Aorta (tissue), 5 donors: ENCODE measurements at regions not wholly inside any gene's neighbourhood (a gene's known extent, or its start where the extent isn't known, plus 50 kb on each side); places are given as distances from the start of the nearest gene placed in this dataset.

ENCODE experiments used
- ATAC-seq: fragments of 200-7000 bp; cut with Tn5 transposase; one replicate; pipeline ENCODE4 v1.9.1; 2022; ENCODE audit warnings: moderate library complexity; ENCODE audit not compliant: low FRiP score
- DNase-seq, 2 donors: peaks; one replicate each; pipeline ENCODE4 v3.0.0-alpha.2; 2020
- H3K27ac ChIP-seq, 2 donors: one replicate each; pipeline ENCODE4 v1.5.1; 2013; ENCODE audit warnings: low read length in 2 of 2, mild to moderate bottlenecking in 2 of 2, moderate library complexity in 2 of 2, control low read depth in 1 of 2, inconsistent platforms in 1 of 2, low read depth in 1 of 2
- H3K27me3 ChIP-seq, 2 donors: one replicate each; pipeline ENCODE4 v1.6.1; 2013; ENCODE audit warnings: control low read depth in 1 of 2, low read length in 1 of 2, mild to moderate bottlenecking in 1 of 2, moderate library complexity in 1 of 2; ENCODE audit not compliant: insufficient read depth in 2 of 2, control insufficient read depth in 1 of 2
- H3K36me3 ChIP-seq, 2 donors: one replicate each; pipeline ENCODE4 v1.6.1; 2013; ENCODE audit warnings: control low read depth in 1 of 2, low read length in 1 of 2, mild to moderate bottlenecking in 1 of 2; ENCODE audit not compliant: insufficient read depth in 2 of 2, control insufficient read depth in 1 of 2
- H3K4me1 ChIP-seq, 2 donors: one replicate each; pipeline ENCODE4 v1.6.1; 2013; ENCODE audit warnings: low read length in 2 of 2, control low read depth in 1 of 2, mild to moderate bottlenecking in 1 of 2, moderate library complexity in 1 of 2; ENCODE audit not compliant: insufficient read depth in 2 of 2, control insufficient read depth in 1 of 2
- H3K4me3 ChIP-seq, 2 donors: one replicate each; pipeline ENCODE4 v1.5.1; 2013; ENCODE audit warnings: low read length in 2 of 2, control low read depth in 1 of 2, mild to moderate bottlenecking in 1 of 2
- H3K9me3 ChIP-seq: one replicate; pipeline ENCODE4 v1.6.1; 2013; ENCODE audit warnings: mild to moderate bottlenecking, low read length; ENCODE audit not compliant: control insufficient read depth
- WGBS, 2 donors: extraction: QIAGEN DNeasy Blood & Tissue Kit; methylation state at CpG; one replicate each; pipeline ENCODE4 v1.1.7; 2013; 5-methylcytosine and 5-hydroxymethylcytosine counted together
- intact Hi-C, 2 donors: fragments of 100-400 bp; cut with DNase I; formaldehyde crosslinking; loops; one replicate each; pipeline versions ENCODE4 v1.14.2 to v1.15.0; 2022
- donor health status: healthy with polysubstance abuse.
- donor health status: Bipolar disorder and iron deficiency.
- donor health status: DM: no; HTN: no; CAD: no.
- donor health status: DM: no; HTN: no; CAD: no.
- donor health status: DM: yes; HTN: yes; CAD: no.

DNA sequence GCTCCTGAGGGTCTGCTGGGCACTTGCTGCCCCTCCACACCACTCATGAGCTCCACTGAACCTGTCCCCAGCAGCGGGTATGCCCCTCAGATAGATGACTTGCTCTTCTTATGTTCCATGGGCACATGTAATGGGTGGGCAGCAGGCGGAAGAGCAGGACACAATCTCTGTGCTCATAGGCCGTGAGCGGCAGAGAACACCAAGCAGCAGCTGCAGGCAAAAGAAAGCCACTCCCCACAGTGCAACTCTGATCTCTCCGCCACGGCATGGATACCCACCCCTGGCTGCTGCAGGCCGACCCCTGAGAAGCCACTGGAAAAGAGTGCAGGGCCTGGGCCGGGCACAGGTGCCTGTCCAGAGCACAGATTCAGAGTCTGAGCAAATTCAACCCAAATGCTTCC lies 135.2 kb upstream of the RUNX3 start:
- Histone ChIP-seq H3K9me3 (no peaks in the 10 kb centered on the region), H3K36me3 (no peaks in the 10 kb centered on the region), H3K4me1 (no peaks in the 10 kb centered on the region), H3K4me3 (no peak overlapping the region), H3K27ac (no peak overlapping the region), H3K27me3 (no peaks in the 10 kb centered on the region)
- ATAC-seq (no peak), DNase-seq (peak; percentile 23 to 68)
- intact Hi-C loops: no loop called here
- 73 to 85% methylated on average over 8 of the region's 8 CpGs for WGBS, 2 donors

DNA sequence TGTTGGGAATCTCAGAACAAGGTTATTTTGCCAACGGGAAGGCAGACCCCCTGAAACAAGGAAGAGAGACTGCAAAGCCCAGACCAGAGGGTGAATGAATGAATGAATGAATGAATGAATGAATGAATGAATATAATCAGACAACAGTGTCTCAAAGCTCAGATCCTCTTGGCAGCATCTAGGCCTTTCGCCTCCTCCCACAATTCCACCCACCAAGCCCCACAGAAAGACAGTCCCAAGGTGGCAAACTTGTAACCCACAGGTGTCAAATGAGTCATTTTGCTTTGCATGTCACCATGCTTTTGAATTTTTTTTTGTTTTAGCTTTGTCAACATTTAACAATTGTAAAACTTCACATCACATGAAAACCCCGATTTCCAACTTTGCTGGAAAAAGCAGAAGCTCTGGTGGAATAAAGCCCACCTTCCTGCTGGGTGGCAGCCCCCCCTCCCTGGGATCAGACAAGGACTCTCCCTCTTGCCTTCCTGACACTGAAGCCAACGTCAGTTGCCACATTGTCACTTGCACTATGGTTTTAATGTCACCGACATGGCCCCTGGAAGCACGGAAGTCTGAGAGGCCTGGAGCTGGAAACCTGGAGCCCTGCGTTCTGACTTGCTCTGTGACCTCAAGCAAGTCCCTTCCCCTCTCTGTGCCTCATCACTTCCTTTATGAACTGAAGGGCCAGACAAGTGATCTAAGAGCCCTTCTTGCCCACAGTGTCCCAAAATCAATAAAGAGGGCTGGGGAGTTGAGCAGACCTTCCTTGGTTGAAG lies 134.6 kb upstream of the RUNX3 start:
- Histone ChIP-seq H3K4me1 (no peaks in the 10 kb centered on the region), H3K27me3 (no peaks in the 10 kb centered on the region), H3K9me3 (no peaks in the 10 kb centered on the region), H3K4me3 (no peak overlapping the region), H3K36me3 (no peaks in the 10 kb centered on the region), H3K27ac (no peak overlapping the region)
- intact Hi-C loops: no loop called here
- no peak for ATAC-seq
- peak; percentile 14 to 36 for DNase-seq
- WGBS, 2 donors: 90% methylated on average over 7 of the region's 7 CpGs

DNA sequence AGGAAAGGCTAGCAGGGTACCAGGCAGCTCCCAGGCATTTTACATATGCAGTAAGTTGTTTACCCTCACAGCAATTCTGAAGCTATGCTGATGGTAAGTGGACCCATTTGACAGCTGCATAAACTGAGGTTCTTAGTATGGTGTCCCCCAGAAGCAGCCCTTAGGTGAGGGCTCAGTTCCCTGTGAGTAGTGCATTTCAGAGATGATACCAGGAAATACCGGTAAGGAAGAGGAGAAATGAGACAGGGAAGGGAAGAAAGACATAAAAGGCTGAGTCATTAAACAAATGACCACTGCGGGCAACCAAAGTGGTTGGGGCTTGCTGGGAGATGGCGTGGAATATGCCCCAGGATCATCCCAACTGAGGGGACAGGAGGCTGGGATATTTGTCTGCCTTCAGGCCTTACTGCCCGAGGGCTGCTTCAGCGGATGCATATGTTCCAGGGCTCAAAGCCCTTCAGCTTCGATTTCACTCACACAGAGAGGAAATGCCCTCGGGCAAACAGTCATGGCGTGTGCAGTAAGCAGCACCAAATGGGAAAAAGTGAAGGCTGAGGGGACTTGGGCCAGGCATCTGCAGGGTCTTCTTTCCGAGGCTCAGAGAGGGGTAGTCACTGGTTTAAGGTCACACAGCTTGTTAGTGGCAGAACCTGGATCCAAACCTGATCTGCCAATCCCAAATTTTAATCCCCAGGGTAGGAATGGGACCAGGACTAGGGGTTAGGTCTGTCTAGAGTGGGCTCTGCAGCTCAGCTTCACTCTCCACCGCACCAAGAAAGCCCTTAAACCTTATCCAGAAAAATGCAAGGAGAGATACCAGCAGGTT lies 133.7 kb upstream of the RUNX3 start:
- Histone ChIP-seq H3K27me3 (no peaks in the 10 kb centered on the region), H3K27ac (no peak overlapping the region), H3K4me1 (no peaks in the 10 kb centered on the region), H3K36me3 (no peaks in the 10 kb centered on the region), H3K4me3 (no peak overlapping the region), H3K9me3 (no peaks in the 10 kb centered on the region)
- intact Hi-C loops: no loop called here
- 85 to 90% methylated on average over 10 of the region's 10 CpGs for WGBS, 2 donors
- DNase-seq (peak; percentile 7 to 32), ATAC-seq (no peak)

DNA sequence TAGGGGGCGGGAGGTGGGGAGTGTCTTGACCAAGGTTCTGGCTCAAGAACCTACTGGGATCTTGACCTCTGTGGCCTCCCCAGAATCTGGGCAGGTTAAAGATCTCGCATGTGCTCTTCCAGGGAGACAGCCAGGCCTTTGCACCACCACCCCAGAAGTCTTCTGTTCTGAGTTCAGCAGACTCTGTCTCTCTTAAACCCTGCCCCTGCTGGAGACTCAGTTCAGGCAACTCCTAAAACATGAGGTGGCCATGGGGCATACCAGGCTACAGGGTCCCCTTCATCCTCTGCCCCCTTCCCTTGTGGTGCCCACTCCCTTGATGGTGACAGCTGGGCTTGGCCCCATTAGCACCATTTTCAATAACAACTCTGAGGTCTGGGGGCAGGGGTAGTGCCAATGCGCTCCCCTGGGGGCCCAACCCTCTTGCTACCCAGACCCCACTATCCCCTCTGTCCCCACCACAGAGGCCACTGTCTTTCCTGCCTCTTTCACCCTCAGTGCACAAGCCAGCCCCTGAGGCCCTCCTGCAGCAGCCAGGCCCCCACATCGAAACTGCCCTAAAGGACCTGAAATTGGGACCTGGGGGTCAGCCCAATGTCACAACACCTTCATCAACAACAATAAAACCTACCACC lies 132.7 kb upstream of the RUNX3 start:
- Histone ChIP-seq H3K4me1 (no peaks in the 10 kb centered on the region), H3K27me3 (no peaks in the 10 kb centered on the region), H3K9me3 (no peaks in the 10 kb centered on the region), H3K27ac (no peak overlapping the region), H3K36me3 (no peaks in the 10 kb centered on the region), H3K4me3 (no peak overlapping the region)
- intact Hi-C loops: no loop called here
- peak in 1 of 2 donors; percentile 57 for DNase-seq
- 97 to 99% methylated on average over 4 of the region's 4 CpGs for WGBS, 2 donors
- no peak for ATAC-seq

GRCh38 chr1:25061261-25061995 lies 131.4 kb upstream of the RUNX3 start:
- WGBS, 2 donors: 83% methylated on average over 12 of the region's 12 CpGs
- Histone ChIP-seq H3K36me3 (no peaks in the 10 kb centered on the region), H3K27ac (no peak overlapping the region), H3K27me3 (no peaks in the 10 kb centered on the region), H3K4me3 (no peak overlapping the region), H3K9me3 (no peaks in the 10 kb centered on the region), H3K4me1 (no peaks in the 10 kb centered on the region)
- ATAC-seq (no peak), DNase-seq (peak in 1 of 2 donors; percentile 37)
- intact Hi-C loops: no loop called here

DNA sequence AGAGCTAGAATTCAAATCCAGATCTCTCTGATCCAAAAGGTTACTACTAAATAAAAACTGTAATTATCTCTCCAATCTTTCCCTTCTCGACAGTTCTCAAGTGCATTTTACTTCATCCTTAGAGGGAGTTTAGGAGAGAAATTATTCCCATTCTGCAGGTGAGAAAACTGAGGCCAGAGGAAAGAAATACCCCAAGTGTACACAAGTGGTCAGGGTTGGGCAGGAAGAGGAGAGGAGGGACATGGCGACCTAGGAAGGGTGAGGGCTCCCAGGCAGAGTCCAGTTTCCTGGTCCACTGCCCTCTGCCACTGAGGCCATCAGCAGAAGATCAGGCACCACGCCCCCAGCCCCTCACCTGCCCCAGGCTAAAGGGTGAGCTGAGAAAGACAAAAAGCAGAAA lies 127.1 kb upstream of the RUNX3 start:
- Histone ChIP-seq H3K4me3 (no peak overlapping the region), H3K9me3 (no peaks in the 10 kb centered on the region), H3K36me3 (no peaks in the 10 kb centered on the region), H3K27me3 (no peaks in the 10 kb centered on the region), H3K27ac (no peak overlapping the region), H3K4me1 (no peaks in the 10 kb centered on the region)
- intact Hi-C loops: no loop called here
- WGBS, 2 donors: 87% methylated on average over 3 of the region's 3 CpGs
- DNase-seq (peak in 1 of 2 donors; percentile 13), ATAC-seq (no peak)

- no peaks in the 10 kb centered on the region for H3K27me3 ChIP-seq
- H3K9me3 ChIP-seq: no peaks in the 10 kb centered on the region
- no peak overlapping the region for H3K4me3 ChIP-seq
- intact Hi-C loops: no loop called here
- no peaks in the 10 kb centered on the region for H3K36me3 ChIP-seq
- H3K4me1 ChIP-seq: no peaks in the 10 kb centered on the region
- DNase-seq: peak in 1 of 2 donors; percentile 45
- WGBS, 2 donors: 88 to 91% methylated on average over 7 to 9 of the region's 9 CpGs
- no peak overlapping the region for H3K27ac ChIP-seq
- ATAC-seq: no peak
Observed at GRCh38 chr1:25056536-25056935, 126.5 kb upstream of the RUNX3 start.

GRCh38 chr1:25055961-25056360 lies 125.9 kb upstream of the RUNX3 start:
- no peaks in the 10 kb centered on the region for H3K4me1 ChIP-seq
- H3K27me3 ChIP-seq: no peaks in the 10 kb centered on the region
- 65 to 82% methylated on average over 5 of the region's 5 CpGs for WGBS, 2 donors
- H3K4me3 ChIP-seq: no peak overlapping the region
- peak; percentile 11 for ATAC-seq
- no peaks in the 10 kb centered on the region for H3K36me3 ChIP-seq
- intact Hi-C loops: no loop called here
- no peaks in the 10 kb centered on the region for H3K9me3 ChIP-seq
- no peak overlapping the region for H3K27ac ChIP-seq
- peak; percentile 26 to 47 for DNase-seq
